ENCODE measurements at regions not wholly inside any gene's neighbourhood (a gene's known extent, or its start where the extent isn't known, plus 50 kb on each side); places are given as distances from the start of the nearest gene placed in this dataset.

GRCh38 chrX:85620466-85620865 is 241.0 kb upstream of the POF1B start:
- no peak for TF ChIP-seq EZH2 (IDR thresholded peaks at IDR 0.05)
- TF ChIP-seq CTCF (IDR thresholded peaks at IDR 0.05) = no peak
- Histone ChIP-seq H2AFZ (replicated peaks) (no peak overlapping the region), H3K36me3 (no peaks in the 10 kb centered on the region), H3K4me1 (no peaks in the 10 kb centered on the region), H3F3A (ENCODE audit: low read depth) (no peaks in the 10 kb centered on the region), H3K27me3 (no peaks in the 10 kb centered on the region), H3K4me3 (no peak overlapping the region), H3K79me2 (ENCODE audit: low read depth) (no peaks in the 10 kb centered on the region), H4K20me1 (ENCODE audit: low read depth) (no peaks in the 10 kb centered on the region), H3K9ac (no peak overlapping the region), H3K9me3 (ENCODE audit: low read depth) (peaks cover 3% of the 10 kb centered on the region), H3K27ac (no peak overlapping the region), H3K4me2 (no peak overlapping the region)
- no peak for DNase-seq (ENCODE audit: low spot score)
- Mint-ChIP-seq H3K9me3 (peaks cover 18% of the 10 kb centered on the region), H3K36me3 (no peaks in the 10 kb centered on the region), H3K27ac (no peak overlapping the region), H3K4me1 (no peaks in the 10 kb centered on the region), H3K27me3 (ENCODE audit: insufficient read depth, low read depth) (peaks cover 3% of the 10 kb centered on the region), H3K4me3 (no peak overlapping the region)

GRCh38 chrX:85619962-85620361 is 240.5 kb upstream of the POF1B start:
- Histone ChIP-seq H3K4me3 (no peak overlapping the region), H3K9ac (no peak overlapping the region), H3K4me2 (no peak overlapping the region), H3K9me3 (ENCODE audit: low read depth) (peaks cover 3% of the 10 kb centered on the region), H4K20me1 (ENCODE audit: low read depth) (no peaks in the 10 kb centered on the region), H3K36me3 (no peaks in the 10 kb centered on the region), H3K27ac (no peak overlapping the region), H2AFZ (replicated peaks) (no peak overlapping the region), H3K79me2 (ENCODE audit: low read depth) (no peaks in the 10 kb centered on the region), H3F3A (ENCODE audit: low read depth) (no peaks in the 10 kb centered on the region), H3K27me3 (no peaks in the 10 kb centered on the region), H3K4me1 (no peaks in the 10 kb centered on the region)
- no peak for TF ChIP-seq EZH2phosphoT487 (IDR thresholded peaks at IDR 0.05)
- no peak for TF ChIP-seq EZH2 (IDR thresholded peaks at IDR 0.05)
- TF ChIP-seq CTCF (IDR thresholded peaks at IDR 0.05) = no peak
- H3K4me3 Mint-ChIP-seq = no peak overlapping the region
- H3K9me3 Mint-ChIP-seq = peaks cover 18% of the 10 kb centered on the region
- no peak for DNase-seq (ENCODE audit: low spot score)
- no peak overlapping the region for H3K27ac Mint-ChIP-seq
- H3K4me1 Mint-ChIP-seq = no peaks in the 10 kb centered on the region
- H3K27me3 Mint-ChIP-seq (ENCODE audit: insufficient read depth, low read depth) = peaks cover 3% of the 10 kb centered on the region
- no peaks in the 10 kb centered on the region for H3K36me3 Mint-ChIP-seq

GRCh38 chrX:85611926-85612325 is 232.5 kb upstream of the POF1B start:
- Histone ChIP-seq H3K27me3 (no peaks in the 10 kb centered on the region), H3K4me3 (no peak overlapping the region), H3K4me1 (no peaks in the 10 kb centered on the region), H4K20me1 (ENCODE audit: low read depth) (no peaks in the 10 kb centered on the region), H3K9ac (no peak overlapping the region), H2AFZ (replicated peaks) (no peak overlapping the region), H3F3A (ENCODE audit: low read depth) (no peaks in the 10 kb centered on the region), H3K9me3 (ENCODE audit: low read depth) (peaks cover 7% of the 10 kb centered on the region), H3K27ac (no peak overlapping the region), H3K79me2 (ENCODE audit: low read depth) (no peaks in the 10 kb centered on the region), H3K4me2 (no peak overlapping the region), H3K36me3 (no peaks in the 10 kb centered on the region)
- Mint-ChIP-seq H3K9me3 (no peaks in the 10 kb centered on the region), H3K27ac (no peak overlapping the region), H3K27me3 (ENCODE audit: insufficient read depth, low read depth) (no peaks in the 10 kb centered on the region), H3K4me1 (no peaks in the 10 kb centered on the region), H3K36me3 (no peaks in the 10 kb centered on the region), H3K4me3 (no peak overlapping the region)
- DNase-seq (ENCODE audit: low spot score) = no peak
- TF ChIP-seq EZH2 (IDR thresholded peaks at IDR 0.05) = no peak
- TF ChIP-seq CTCF (IDR thresholded peaks at IDR 0.05) = peak; percentile 51

- Mint-ChIP-seq H3K9me3 (peaks cover 2% of the 10 kb centered on the region), H3K4me1 (no peaks in the 10 kb centered on the region), H3K27ac (no peak overlapping the region), H3K4me3 (no peak overlapping the region), H3K36me3 (no peaks in the 10 kb centered on the region), H3K27me3 (ENCODE audit: insufficient read depth, low read depth) (peaks cover 2% of the 10 kb centered on the region)
- no peak overlapping the region for H3K4me3 ChIP-seq
- no peaks in the 10 kb centered on the region for H3K9me3 ChIP-seq (ENCODE audit: low read depth)
- H3K4me2 ChIP-seq = no peak overlapping the region
- H2AFZ ChIP-seq (replicated peaks) = no peak overlapping the region
- no peaks in the 10 kb centered on the region for H3K27me3 ChIP-seq
- H4K20me1 ChIP-seq (ENCODE audit: low read depth) = no peaks in the 10 kb centered on the region
- TF ChIP-seq CTCF (IDR thresholded peaks at IDR 0.05) (no peak), EZH2 (IDR thresholded peaks at IDR 0.05) (no peak), EZH2phosphoT487 (IDR thresholded peaks at IDR 0.05) (no peak)
- peaks cover 4% of the 10 kb centered on the region for H3K4me1 ChIP-seq
- no peaks in the 10 kb centered on the region for H3K79me2 ChIP-seq (ENCODE audit: low read depth)
- no peak overlapping the region for H3K9ac ChIP-seq
- H3F3A ChIP-seq (ENCODE audit: low read depth) = no peaks in the 10 kb centered on the region
- no peak for DNase-seq (ENCODE audit: low spot score)
- no peaks in the 10 kb centered on the region for H3K36me3 ChIP-seq
- H3K27ac ChIP-seq = no peak overlapping the region
Observed at GRCh38 chrX:85592980-85593379, 213.5 kb upstream of the POF1B start.

Measured in neural progenitor cell (in vitro differentiated cells).